CD14-positive monocyte (primary cell): ENCODE measurements at regions not wholly inside any gene's neighbourhood (a gene's known extent, or its start where the extent isn't known, plus 50 kb on each side); places are given as distances from the start of the nearest gene placed in this dataset.

Source experiments
- DNase-seq, 3 donors: peaks; one replicate each; pipeline ENCODE4 v3.0.0-alpha.2; 2011 to 2022
- H2AFZ ChIP-seq: 2 replicates; pipeline ENCODE4 v1.6.0; 2012; ENCODE audit warnings: mild to moderate bottlenecking, low read depth, low read length, inconsistent platforms; ENCODE audit not compliant: insufficient read depth, poor library complexity, severe bottlenecking
- H3K27ac ChIP-seq, 2 donors: 1 replicate in 1 of 2; 2 replicates in 1 of 2; pipeline ENCODE4 v1.5.1; 2012 to 2013; ENCODE audit warnings: low read length in 2 of 2, control low read depth in 1 of 2, inconsistent platforms in 1 of 2, low read depth in 1 of 2, mild to moderate bottlenecking in 1 of 2
- H3K27me3 ChIP-seq, 2 donors: one replicate each; pipeline versions ENCODE4 v1.6.0 to v1.6.1; 2011 to 2013; ENCODE audit warnings: low read length in 2 of 2; ENCODE audit not compliant: control insufficient read depth in 2 of 2, insufficient read depth in 2 of 2
- H3K36me3 ChIP-seq, 2 donors: replicated peaks in 1 of 2; 1 replicate in 1 of 2; 2 replicates in 1 of 2; pipeline versions ENCODE4 v1.5.1 to v1.6.1; 2012 to 2013; ENCODE audit warnings: low read length in 2 of 2, control low read depth in 1 of 2, inconsistent platforms in 1 of 2, mild to moderate bottlenecking in 1 of 2; ENCODE audit not compliant: insufficient read depth in 2 of 2, control insufficient read depth in 1 of 2
- H3K4me1 ChIP-seq, 2 donors: 1 replicate in 1 of 2; 2 replicates in 1 of 2; pipeline versions ENCODE4 v1.5.1 to v1.6.1; 2012 to 2013; ENCODE audit warnings: low read length in 2 of 2, control low read depth in 1 of 2, inconsistent platforms in 1 of 2, mild to moderate bottlenecking in 1 of 2, moderate library complexity in 1 of 2; ENCODE audit not compliant: insufficient read depth in 2 of 2, control insufficient read depth in 1 of 2
- H3K4me2 ChIP-seq: replicated peaks from 2 replicates; pipeline ENCODE3; 2012; ENCODE audit warnings: low read length, moderate library complexity, mild to moderate bottlenecking; ENCODE audit not compliant: poor library complexity, severe bottlenecking; ENCODE audit errors: extremely low read depth
- H3K4me3 ChIP-seq, 3 experiments: fragments of 200-600 bp in 1 of 3; sonication (generic) in 1 of 3; replicated peaks in 1 of 3; 1 replicate in 2 of 3; 2 replicates in 1 of 3; pipeline ENCODE4 v1.5.1; 2011 to 2013; ENCODE audit warnings: low read length in 3 of 3, mild to moderate bottlenecking in 3 of 3, control low read depth in 2 of 3, low read depth in 2 of 3, inconsistent platforms in 1 of 3, moderate library complexity in 1 of 3
- H3K79me2 ChIP-seq: 2 replicates; pipeline ENCODE4 v1.6.0; 2012; ENCODE audit warnings: mild to moderate bottlenecking, control low read depth, inconsistent platforms, low read length, moderate library complexity; ENCODE audit not compliant: insufficient read depth
- H3K9ac ChIP-seq: 2 replicates; pipeline ENCODE4 v1.6.0; 2017; ENCODE audit warnings: low read length, mild to moderate bottlenecking; ENCODE audit not compliant: insufficient read depth, poor library complexity, severe bottlenecking
- H3K9me3 ChIP-seq, 2 donors: replicated peaks in 1 of 2; 1 replicate in 1 of 2; 2 replicates in 1 of 2; pipeline versions ENCODE4 v1.5.1 to v1.6.1; 2012 to 2013; ENCODE audit warnings: low read length in 2 of 2, control low read depth in 1 of 2; ENCODE audit not compliant: control insufficient read depth in 1 of 2, insufficient read depth in 1 of 2
- H4K20me1 ChIP-seq: 2 replicates; pipeline ENCODE4 v1.6.0; 2012; ENCODE audit warnings: mild to moderate bottlenecking, low read length, control low read depth, moderate library complexity; ENCODE audit not compliant: insufficient read depth
- H3K27ac Mint-ChIP-seq, 7 donors: one replicate each; pipeline ENCODE4 v1.8.0; 2020; ENCODE audit warnings: mild to moderate bottlenecking in 7 of 7, mixed read lengths in 7 of 7, moderate library complexity in 6 of 7, inconsistent platforms in 2 of 7
- H3K27me3 Mint-ChIP-seq, 3 donors: one replicate each; pipeline ENCODE4 v1.8.0; 2021 to 2022; ENCODE audit warnings: low read depth in 3 of 3, mild to moderate bottlenecking in 3 of 3, mixed read lengths in 3 of 3, moderate library complexity in 3 of 3, inconsistent platforms in 1 of 3
- H3K36me3 Mint-ChIP-seq, 2 donors: one replicate each; pipeline ENCODE4 v1.8.0; 2020; ENCODE audit warnings: mixed read lengths in 2 of 2, inconsistent platforms in 1 of 2, mild to moderate bottlenecking in 1 of 2
- H3K4me1 Mint-ChIP-seq: one replicate; pipeline ENCODE4 v1.8.0; 2020; ENCODE audit warnings: mild to moderate bottlenecking, mixed read lengths
- H3K4me3 Mint-ChIP-seq, 2 donors: one replicate each; pipeline ENCODE4 v1.8.0; 2020; ENCODE audit warnings: mild to moderate bottlenecking in 2 of 2, mixed read lengths in 2 of 2, moderate library complexity in 1 of 2
- H3K9me3 Mint-ChIP-seq, 7 donors: one replicate each; pipeline ENCODE4 v1.8.0; 2020 to 2022; ENCODE audit warnings: mixed read lengths in 7 of 7, mild to moderate bottlenecking in 6 of 7, moderate library complexity in 6 of 7, inconsistent platforms in 2 of 7
- WGBS: methylation state at CpG from one replicate; pipeline ENCODE4 v1.1.5; 2013; ENCODE audit warnings: missing lambda C conversion rate; ENCODE audit not compliant: insufficient coverage; 5-methylcytosine and 5-hydroxymethylcytosine counted together
- intact Hi-C, 2 donors: fragments of 100-400 bp; cut with micrococcal nuclease; formaldehyde crosslinking; loops; one replicate each; pipeline versions ENCODE4 v1.15.0 to v1.15.1; 2023
- TF ChIP-seq, protein P1 (sequence below): fragments of 200-600 bp; IDR thresholded peaks from one replicate; pipeline ENCODE4 v1.8.0; 2022; ENCODE audit warnings: antibody characterized with exemption, mild to moderate bottlenecking

DNA sequence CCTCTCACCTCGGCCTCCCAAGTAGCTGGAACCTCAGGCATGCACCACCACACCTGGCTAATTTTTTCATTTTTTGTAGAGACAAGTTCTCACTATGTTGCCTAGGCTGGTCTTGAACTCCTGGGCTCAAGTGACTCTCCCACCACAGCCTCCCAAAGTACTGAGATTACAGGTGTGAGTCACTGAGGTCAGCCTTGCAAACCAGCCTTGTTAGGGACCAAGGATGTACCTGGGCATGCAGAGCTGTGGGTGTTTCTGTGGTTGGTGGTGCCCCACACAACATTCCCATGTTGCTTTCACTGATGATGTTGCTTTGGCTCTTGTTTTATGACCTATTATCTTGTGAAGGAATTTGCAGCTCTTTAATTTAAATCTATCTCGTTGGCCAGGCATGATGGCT, 54.8 kb downstream of the OTUD1 start:
- Histone ChIP-seq H3K79me2 (no peaks in the 10 kb centered on the region), H3K4me1 (no peaks in the 10 kb centered on the region), H3K9ac (no peak overlapping the region), H2AFZ (no peak overlapping the region), H3K27ac (no peak overlapping the region), H3K27me3 (peaks cover 0 to 2% of the 10 kb centered on the region in 2 donors), H3K4me3 (no peak overlapping the region), H3K9me3 (peaks cover 7 to 11% of the 10 kb centered on the region in 2 donors), H3K36me3 (no peaks in the 10 kb centered on the region), H3K4me2 (no peak overlapping the region), H4K20me1 (no peaks in the 10 kb centered on the region)
- 67% methylated on average over 1 of the region's 2 CpGs for WGBS
- H3K27ac Mint-ChIP-seq, result no peak overlapping the region
- H3K4me1 Mint-ChIP-seq, result no peaks in the 10 kb centered on the region
- DNase-seq, result no peak
- intact Hi-C loops, result no loop called here
- TF ChIP-seq, protein P1, sequence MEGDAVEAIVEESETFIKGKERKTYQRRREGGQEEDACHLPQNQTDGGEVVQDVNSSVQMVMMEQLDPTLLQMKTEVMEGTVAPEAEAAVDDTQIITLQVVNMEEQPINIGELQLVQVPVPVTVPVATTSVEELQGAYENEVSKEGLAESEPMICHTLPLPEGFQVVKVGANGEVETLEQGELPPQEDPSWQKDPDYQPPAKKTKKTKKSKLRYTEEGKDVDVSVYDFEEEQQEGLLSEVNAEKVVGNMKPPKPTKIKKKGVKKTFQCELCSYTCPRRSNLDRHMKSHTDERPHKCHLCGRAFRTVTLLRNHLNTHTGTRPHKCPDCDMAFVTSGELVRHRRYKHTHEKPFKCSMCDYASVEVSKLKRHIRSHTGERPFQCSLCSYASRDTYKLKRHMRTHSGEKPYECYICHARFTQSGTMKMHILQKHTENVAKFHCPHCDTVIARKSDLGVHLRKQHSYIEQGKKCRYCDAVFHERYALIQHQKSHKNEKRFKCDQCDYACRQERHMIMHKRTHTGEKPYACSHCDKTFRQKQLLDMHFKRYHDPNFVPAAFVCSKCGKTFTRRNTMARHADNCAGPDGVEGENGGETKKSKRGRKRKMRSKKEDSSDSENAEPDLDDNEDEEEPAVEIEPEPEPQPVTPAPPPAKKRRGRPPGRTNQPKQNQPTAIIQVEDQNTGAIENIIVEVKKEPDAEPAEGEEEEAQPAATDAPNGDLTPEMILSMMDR, result no peak
- no peaks in the 10 kb centered on the region for H3K36me3 Mint-ChIP-seq
- H3K4me3 Mint-ChIP-seq, result no peak overlapping the region
- H3K27me3 Mint-ChIP-seq, result peaks cover 7 to 13% (median 8%) of the 10 kb centered on the region in 3 donors
- peaks cover 1 to 18% (median 8%) of the 10 kb centered on the region in 7 donors for H3K9me3 Mint-ChIP-seq

DNA sequence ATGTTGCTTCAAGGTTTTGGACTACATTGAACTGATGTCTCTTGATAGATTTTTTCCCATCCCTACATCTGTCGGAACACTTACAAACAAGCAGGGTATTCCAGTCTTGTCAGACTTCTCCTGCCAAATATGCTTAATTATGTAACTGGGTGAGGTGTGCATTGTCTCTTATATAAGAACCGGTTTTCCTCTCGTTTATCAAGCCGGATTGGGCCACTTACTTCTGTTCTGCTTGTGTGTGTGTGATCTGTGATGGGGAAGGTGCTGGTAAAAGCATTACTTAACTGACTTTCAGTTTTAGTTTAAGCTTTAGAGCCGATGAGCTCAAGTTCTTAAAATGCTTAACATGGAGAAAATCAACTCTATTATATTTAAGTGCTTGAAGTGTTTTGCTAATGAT, 57.9 kb downstream of the OTUD1 start:
- Mint-ChIP-seq H3K27me3 (peaks cover 10 to 11% (median 10%) of the 10 kb centered on the region in 3 donors), H3K27ac (no peak overlapping the region), H3K36me3 (no peaks in the 10 kb centered on the region), H3K4me3 (no peak overlapping the region), H3K4me1 (no peaks in the 10 kb centered on the region), H3K9me3 (peaks cover 0 to 6% (median 0%) of the 10 kb centered on the region in 7 donors)
- Histone ChIP-seq H2AFZ (no peak overlapping the region), H3K79me2 (no peaks in the 10 kb centered on the region), H3K4me1 (no peaks in the 10 kb centered on the region), H3K9ac (no peak overlapping the region), H3K27me3 (peaks cover 0 to 2% of the 10 kb centered on the region in 2 donors), H3K4me3 (no peak overlapping the region), H3K4me2 (no peak overlapping the region), H3K27ac (no peak overlapping the region), H3K36me3 (no peaks in the 10 kb centered on the region), H4K20me1 (no peaks in the 10 kb centered on the region), H3K9me3 (no peaks in the 10 kb centered on the region)
- intact Hi-C loops, result no loop called here
- TF ChIP-seq, protein P1, result no peak
- WGBS, result 91% methylated on average over 3 of the region's 5 CpGs
- DNase-seq, result no peak
